H1 (cell line): ENCODE measurements at regions not wholly inside any gene's neighbourhood (a gene's known extent, or its start where the extent isn't known, plus 50 kb on each side); places are given as distances from the start of the nearest gene placed in this dataset.

ENCODE experiments used
- CTCF ChIA-PET: fragments of 300-600 bp; sonication (Branson Sonifier 250); formaldehyde crosslinking; loops from one replicate; lab custom pipeline; 2021; ENCODE audit not compliant: partially characterized antibody; lab: Charles Lee
- POLR2A ChIA-PET: fragments of 300-600 bp; sonication (Branson Sonifier 250); formaldehyde crosslinking; loops from one replicate; lab custom pipeline; 2021; ENCODE audit warnings: inconsistent platforms; ENCODE audit not compliant: partially characterized antibody; lab: Charles Lee
- DNase-seq, 2 experiments: peaks; one replicate each; pipeline versions ENCODE4 v3.0.0 to v3.0.0-alpha.2; 2010 to 2022; ENCODE audit warnings: low spot score in 2 of 2, low read depth in 1 of 2, mixed read lengths in 1 of 2
- FAIRE-seq: peaks from 2 replicates; lab custom pipeline; 2011; peaks lifted over from hg19 to GRCh38; lab: Jason Lieb, UNC
- H2AFZ ChIP-seq: 2 replicates; pipeline ENCODE4 v1.8.1; 2012; ENCODE audit warnings: low read length, inconsistent platforms
- H2AK5ac ChIP-seq: 2 replicates; pipeline ENCODE4 v1.6.1; 2013; ENCODE audit warnings: low read depth, low read length
- H2BK120ac ChIP-seq: replicated peaks from 2 replicates; pipeline ENCODE3; 2013; ENCODE audit warnings: low read depth, low read length, inconsistent platforms
- H2BK12ac ChIP-seq: 2 replicates; pipeline ENCODE4 v1.6.1; 2013; ENCODE audit warnings: low read depth, low read length
- H2BK15ac ChIP-seq: 2 replicates; pipeline ENCODE4 v1.6.1; 2013; ENCODE audit warnings: low read length
- H2BK20ac ChIP-seq: 2 replicates; pipeline ENCODE4 v1.6.1; 2013; ENCODE audit warnings: low read length
- H2BK5ac ChIP-seq: 2 replicates; pipeline ENCODE4 v1.6.1; 2013; ENCODE audit warnings: low read depth, low read length
- H3K14ac ChIP-seq: 2 replicates; pipeline ENCODE4 v1.6.1; 2013; ENCODE audit warnings: inconsistent platforms; ENCODE audit not compliant: insufficient read length
- H3K18ac ChIP-seq: 2 replicates; pipeline ENCODE4 v1.6.1; 2013; ENCODE audit warnings: low read length; ENCODE audit errors: extremely low read depth
- H3K23ac ChIP-seq: 2 replicates; pipeline ENCODE4 v1.6.1; 2013; ENCODE audit warnings: inconsistent platforms; ENCODE audit not compliant: insufficient read length
- H3K23me2 ChIP-seq: 2 replicates; pipeline ENCODE4 v1.6.1; 2013; ENCODE audit warnings: low read depth, low read length
- H3K27ac ChIP-seq: 2 replicates; pipeline ENCODE4 v1.6.1; 2011; ENCODE audit warnings: low read depth, low read length, inconsistent platforms
- H3K27me3 ChIP-seq, 4 experiments: replicated peaks in 1 of 4; 1 replicate in 1 of 4; 2 replicates in 3 of 4; pipeline versions ENCODE4 v1.6.1 to v1.8.1; 2011 to 2013; ENCODE audit warnings: low read length in 3 of 4, mild to moderate bottlenecking in 3 of 4, inconsistent platforms in 2 of 4, mixed read lengths in 2 of 4, moderate library complexity in 1 of 4; ENCODE audit not compliant: control insufficient read depth in 3 of 4, insufficient read depth in 3 of 4; ENCODE audit errors: extremely low read depth in 1 of 4
- H3K36me3 ChIP-seq, 4 experiments: 2 replicates each; pipeline versions ENCODE4 v1.6.1 to v1.8.1; 2011 to 2013; ENCODE audit warnings: mild to moderate bottlenecking in 4 of 4, low read length in 3 of 4, moderate library complexity in 2 of 4, control low read depth in 1 of 4, inconsistent platforms in 1 of 4; ENCODE audit not compliant: insufficient read depth in 4 of 4, control insufficient read depth in 2 of 4
- H3K4ac ChIP-seq: replicated peaks from 2 replicates; pipeline ENCODE3; 2013; ENCODE audit warnings: low read length, low read depth, mixed read lengths, inconsistent platforms; ENCODE audit not compliant: insufficient read length
- H3K4me1 ChIP-seq, 4 experiments: replicated peaks in 1 of 4; 1 replicate in 1 of 4; 2 replicates in 3 of 4; pipeline versions ENCODE4 v1.6.1 to v1.8.1; 2011 to 2013; ENCODE audit warnings: low read length in 3 of 4, inconsistent platforms in 2 of 4, mixed read lengths in 1 of 4; ENCODE audit not compliant: insufficient read depth in 4 of 4, control insufficient read depth in 3 of 4
- H3K4me2 ChIP-seq, 2 experiments: 2 replicates each; pipeline versions ENCODE4 v1.6.1 to v1.8.1; 2011 to 2013; ENCODE audit warnings: low read depth in 2 of 2, low read length in 2 of 2, control low read depth in 1 of 2, inconsistent platforms in 1 of 2, mild to moderate bottlenecking in 1 of 2; ENCODE audit not compliant: insufficient read depth in 1 of 2
- H3K4me3 ChIP-seq, 4 experiments: fragments of 200-600, 300-600 bp in 1 of 4; sonication (generic), shearing (Covaris generic), sonication (Bioruptor Twin) in 1 of 4; 2 replicates each; pipeline versions ENCODE4 v1.5.1 to v1.8.1; 2011 to 2016; ENCODE audit warnings: low read length in 4 of 4, low read depth in 3 of 4, control low read depth in 2 of 4, inconsistent platforms in 2 of 4, mild to moderate bottlenecking in 2 of 4, mixed read lengths in 1 of 4, moderate library complexity in 1 of 4; ENCODE audit not compliant: insufficient read depth in 2 of 4; ENCODE audit errors: extremely low read depth in 1 of 4
- H3K56ac ChIP-seq: replicated peaks from 2 replicates; pipeline ENCODE3; 2013; ENCODE audit warnings: low read depth, mild to moderate bottlenecking, mixed read lengths, low read length, inconsistent platforms; ENCODE audit not compliant: insufficient read length
- H3K79me1 ChIP-seq: 2 replicates; pipeline ENCODE4 v1.6.1; 2013; ENCODE audit warnings: low read depth, low read length, control low read depth
- H3K79me2 ChIP-seq, 2 experiments: 2 replicates each; pipeline versions ENCODE4 v1.6.1 to v1.8.1; 2012 to 2013; ENCODE audit warnings: low read length in 2 of 2, mild to moderate bottlenecking in 2 of 2, inconsistent platforms in 1 of 2; ENCODE audit not compliant: insufficient read depth in 2 of 2, control insufficient read depth in 1 of 2
- H3K9ac ChIP-seq, 4 experiments: replicated peaks in 1 of 4; 1 replicate in 1 of 4; 2 replicates in 3 of 4; pipeline versions ENCODE4 v1.6.1 to v1.8.1; 2011 to 2013; ENCODE audit warnings: low read depth in 3 of 4, low read length in 3 of 4, control low read depth in 2 of 4, mild to moderate bottlenecking in 2 of 4, moderate library complexity in 2 of 4, inconsistent platforms in 1 of 4; ENCODE audit errors: extremely low read depth in 1 of 4
- H3K9me3 ChIP-seq, 2 experiments: 2 replicates each; pipeline versions ENCODE4 v1.6.1 to v1.8.1; 2012 to 2013; ENCODE audit warnings: mild to moderate bottlenecking in 2 of 2, moderate library complexity in 2 of 2, control low read depth in 1 of 2, inconsistent platforms in 1 of 2, low read depth in 1 of 2, low read length in 1 of 2, mixed read lengths in 1 of 2; ENCODE audit not compliant: insufficient read depth in 2 of 2
- H4K20me1 ChIP-seq, 2 experiments: replicated peaks in 1 of 2; 2 replicates each; pipeline versions ENCODE3 to v1.8.1; 2011 to 2013; ENCODE audit warnings: inconsistent platforms in 2 of 2, low read length in 2 of 2, mild to moderate bottlenecking in 1 of 2; ENCODE audit not compliant: insufficient read depth in 2 of 2, control insufficient read depth in 1 of 2
- H4K5ac ChIP-seq: 2 replicates; pipeline ENCODE4 v1.6.1; 2013; ENCODE audit warnings: low read length, low read depth, mixed read lengths, inconsistent platforms; ENCODE audit not compliant: insufficient read length
- H4K8ac ChIP-seq: 2 replicates; pipeline ENCODE4 v1.8.0; 2013; ENCODE audit warnings: mild to moderate bottlenecking, moderate library complexity, low read length, inconsistent platforms; ENCODE audit not compliant: insufficient read depth; ENCODE audit errors: extremely low read depth
- H4K91ac ChIP-seq: replicated peaks from 2 replicates; pipeline ENCODE3; 2013; ENCODE audit warnings: low read length, mixed read lengths, inconsistent platforms; ENCODE audit not compliant: insufficient read length
- BACH1 ChIP-seq: IDR thresholded peaks from 2 replicates; pipeline ENCODE4 v1.6.1; 2012; ENCODE audit warnings: low read length, improper control_type of control experiment
- HDAC6 ChIP-seq: IDR thresholded peaks from one replicate; pipeline ENCODE4 v1.7.1; 2012; ENCODE audit warnings: low read depth, mild to moderate bottlenecking, inconsistent platforms, low read length, moderate library complexity
- JUND ChIP-seq: IDR thresholded peaks from 2 replicates; pipeline ENCODE4 v1.6.1; 2011; ENCODE audit warnings: mild to moderate bottlenecking, improper control_type of control experiment, low read length
- TBP ChIP-seq: IDR thresholded peaks from 2 replicates; pipeline ENCODE4 v1.6.1; 2011; ENCODE audit warnings: low read depth, low read length, improper control_type of control experiment
- WGBS, 2 experiments: shearing (Covaris generic) in 1 of 2; methylation state at CpG; one replicate each; pipeline versions ENCODE4 v1.1.6 to v1.1.7; 2013 to 2015; ENCODE audit warnings: low lambda C conversion rate in 2 of 2, mixed read lengths in 2 of 2, inconsistent platforms in 1 of 2, low coverage in 1 of 2, missing lambda C conversion rate in 1 of 2; ENCODE audit not compliant: insufficient replicate concordance in 2 of 2, insufficient coverage in 1 of 2, insufficient read length in 1 of 2; ENCODE audit errors: extremely low coverage in 1 of 2, missing lambda C conversion rate in 1 of 2; 5-methylcytosine and 5-hydroxymethylcytosine counted together

- Histone ChIP-seq H3K4ac (no peak overlapping the region), H3K4me1 (no peaks in the 10 kb centered on the region; a peak in 1 of 7 replicates), H3K27ac (no peak overlapping the region), H3K9me3 (no peaks in the 10 kb centered on the region), H3K27me3 (no peaks in the 10 kb centered on the region), H4K91ac (no peak overlapping the region), H3K23me2 (no peaks in the 10 kb centered on the region), H2BK12ac (no peak overlapping the region), H3K18ac (no peak overlapping the region), H2AFZ (no peak overlapping the region), H4K5ac (no peak overlapping the region), H3K79me1 (no peaks in the 10 kb centered on the region), H2AK5ac (no peak overlapping the region), H3K4me3 (no peak overlapping the region), H3K36me3 (no peaks in the 10 kb centered on the region), H3K4me2 (no peak overlapping the region), H3K14ac (no peak overlapping the region), H3K9ac (no peak overlapping the region), H3K23ac (no peak overlapping the region), H2BK5ac (no peak overlapping the region), H2BK120ac (no peak overlapping the region), H3K79me2 (no peaks in the 10 kb centered on the region), H3K56ac (no peak overlapping the region), H4K8ac (no peak overlapping the region), H4K20me1 (no peaks in the 10 kb centered on the region), H2BK20ac (no peak overlapping the region), H2BK15ac (no peak overlapping the region)
- ChIA-PET CTCF (no interaction called here), POLR2A (no interaction called here)
- FAIRE-seq (no peak), DNase-seq (no peak)
- WGBS, 2 experiments = 94% methylated on average over 1 of the region's 1 CpG; no CpG with 5 or more reads in 1 of the 2 experiments
- TF ChIP-seq BACH1 (no peak), HDAC6 (no peak), TBP (no peak), JUND (no peak)
These were observed 86.8 kb upstream of the MEGF10 start for GRCh38 chr5:127203818-127204217.
